ENCODE measurements at regions not wholly inside any gene's neighbourhood (a gene's known extent, or its start where the extent isn't known, plus 50 kb on each side); places are given as distances from the start of the nearest gene placed in this dataset.
"Not testable (repeated sequence)": the region's sequence is repeated elsewhere in the genome, so short reads cannot be mapped to it uniquely, and the experiment has no call there.

GRCh38 chr10:108039821-108040584 is 875.5 kb upstream of the SORCS1 start:
- Histone ChIP-seq H3K36me3 (ENCODE audit: insufficient read depth, low read length) (no peaks in the 10 kb centered on the region), H3K4me1 (ENCODE audit: control insufficient read depth, insufficient read depth, low read length, unreplicated experiment) (no peaks in the 10 kb centered on the region), H2AFZ (ENCODE audit: low read length, unreplicated experiment) (no peak overlapping the region), H3K27ac (ENCODE audit: low read depth, low read length) (no peak overlapping the region), H3K27me3 (ENCODE audit: insufficient read depth, low read length) (no peaks in the 10 kb centered on the region), H3K4me3 (ENCODE audit: low read depth, low read length) (no peak overlapping the region), H3K79me2 (ENCODE audit: control insufficient read depth, insufficient read depth, low read length, unreplicated experiment) (no peaks in the 10 kb centered on the region)

GRCh38 chr10:108037061-108037460 is 872.6 kb upstream of the SORCS1 start:
- Histone ChIP-seq H3K4me1 (ENCODE audit: control insufficient read depth, insufficient read depth, low read length, unreplicated experiment) (no peaks in the 10 kb centered on the region), H3K79me2 (ENCODE audit: control insufficient read depth, insufficient read depth, low read length, unreplicated experiment) (no peaks in the 10 kb centered on the region), H3K27ac (ENCODE audit: low read depth, low read length) (no peak overlapping the region), H3K27me3 (ENCODE audit: insufficient read depth, low read length) (no peaks in the 10 kb centered on the region), H3K4me3 (ENCODE audit: low read depth, low read length) (no peak overlapping the region), H3K36me3 (ENCODE audit: insufficient read depth, low read length) (no peaks in the 10 kb centered on the region), H2AFZ (ENCODE audit: low read length, unreplicated experiment) (no peak overlapping the region)

GRCh38 chr10:108036265-108036664 is 871.8 kb upstream of the SORCS1 start:
- H3K4me3 ChIP-seq (ENCODE audit: low read depth, low read length): no peak overlapping the region
- H3K79me2 ChIP-seq (ENCODE audit: control insufficient read depth, insufficient read depth, low read length, unreplicated experiment): no peaks in the 10 kb centered on the region
- no peak overlapping the region for H3K27ac ChIP-seq (ENCODE audit: low read depth, low read length)
- H3K27me3 ChIP-seq (ENCODE audit: insufficient read depth, low read length): no peaks in the 10 kb centered on the region
- H3K4me1 ChIP-seq (ENCODE audit: control insufficient read depth, insufficient read depth, low read length, unreplicated experiment): no peaks in the 10 kb centered on the region
- no peak overlapping the region for H2AFZ ChIP-seq (ENCODE audit: low read length, unreplicated experiment)
- H3K36me3 ChIP-seq (ENCODE audit: insufficient read depth, low read length): no peaks in the 10 kb centered on the region

- Histone ChIP-seq H3K79me2 (ENCODE audit: control insufficient read depth, insufficient read depth, low read length, unreplicated experiment) (no peaks in the 10 kb centered on the region), H3K4me1 (ENCODE audit: control insufficient read depth, insufficient read depth, low read length, unreplicated experiment) (no peaks in the 10 kb centered on the region), H3K36me3 (ENCODE audit: insufficient read depth, low read length) (no peaks in the 10 kb centered on the region), H2AFZ (ENCODE audit: low read length, unreplicated experiment) (no peak overlapping the region), H3K27me3 (ENCODE audit: insufficient read depth, low read length) (no peaks in the 10 kb centered on the region), H3K27ac (ENCODE audit: low read depth, low read length) (no peak overlapping the region), H3K4me3 (ENCODE audit: low read depth, low read length) (no peak overlapping the region)
These were observed 870.3 kb upstream of the SORCS1 start for GRCh38 chr10:108034829-108035228.

GRCh38 chr10:108033518-108033917 is 869.0 kb upstream of the SORCS1 start:
- H3K79me2 ChIP-seq (ENCODE audit: control insufficient read depth, insufficient read depth, low read length, unreplicated experiment); H3K27me3 ChIP-seq (ENCODE audit: insufficient read depth, low read length); H3K4me3 ChIP-seq (ENCODE audit: low read depth, low read length); H3K36me3 ChIP-seq (ENCODE audit: insufficient read depth, low read length); H3K4me1 ChIP-seq (ENCODE audit: control insufficient read depth, insufficient read depth, low read length, unreplicated experiment); H2AFZ ChIP-seq (ENCODE audit: low read length, unreplicated experiment); H3K27ac ChIP-seq (ENCODE audit: low read depth, low read length): not testable (repeated sequence)

GRCh38 chr10:108031505-108031904 is 867.0 kb upstream of the SORCS1 start:
- H2AFZ ChIP-seq (ENCODE audit: low read length, unreplicated experiment): no peak overlapping the region
- no peak overlapping the region for H3K4me3 ChIP-seq (ENCODE audit: low read depth, low read length)
- H3K4me1 ChIP-seq (ENCODE audit: control insufficient read depth, insufficient read depth, low read length, unreplicated experiment): no peaks in the 10 kb centered on the region
- no peaks in the 10 kb centered on the region for H3K27me3 ChIP-seq (ENCODE audit: insufficient read depth, low read length)
- H3K36me3 ChIP-seq (ENCODE audit: insufficient read depth, low read length): no peaks in the 10 kb centered on the region
- H3K79me2 ChIP-seq (ENCODE audit: control insufficient read depth, insufficient read depth, low read length, unreplicated experiment): no peaks in the 10 kb centered on the region
- no peak overlapping the region for H3K27ac ChIP-seq (ENCODE audit: low read depth, low read length)

GRCh38 chr10:108014902-108015177 is 850.3 kb upstream of the SORCS1 start:
- Histone ChIP-seq H3K4me3 (ENCODE audit: low read depth, low read length) (no peak overlapping the region), H3K27me3 (ENCODE audit: insufficient read depth, low read length) (no peaks in the 10 kb centered on the region), H3K4me1 (ENCODE audit: control insufficient read depth, insufficient read depth, low read length, unreplicated experiment) (no peaks in the 10 kb centered on the region), H3K27ac (ENCODE audit: low read depth, low read length) (no peak overlapping the region), H2AFZ (ENCODE audit: low read length, unreplicated experiment) (no peak overlapping the region), H3K36me3 (ENCODE audit: insufficient read depth, low read length) (no peaks in the 10 kb centered on the region), H3K79me2 (ENCODE audit: control insufficient read depth, insufficient read depth, low read length, unreplicated experiment) (no peaks in the 10 kb centered on the region)

GRCh38 chr10:108014145-108014901 is 849.8 kb upstream of the SORCS1 start:
- no peak overlapping the region for H3K27ac ChIP-seq (ENCODE audit: low read depth, low read length)
- no peak overlapping the region for H3K4me3 ChIP-seq (ENCODE audit: low read depth, low read length)
- no peaks in the 10 kb centered on the region for H3K27me3 ChIP-seq (ENCODE audit: insufficient read depth, low read length)
- no peaks in the 10 kb centered on the region for H3K36me3 ChIP-seq (ENCODE audit: insufficient read depth, low read length)
- no peaks in the 10 kb centered on the region for H3K79me2 ChIP-seq (ENCODE audit: control insufficient read depth, insufficient read depth, low read length, unreplicated experiment)
- no peak overlapping the region for H2AFZ ChIP-seq (ENCODE audit: low read length, unreplicated experiment)
- H3K4me1 ChIP-seq (ENCODE audit: control insufficient read depth, insufficient read depth, low read length, unreplicated experiment): no peaks in the 10 kb centered on the region

GRCh38 chr10:108005627-108006026 is 841.1 kb upstream of the SORCS1 start:
- no peak overlapping the region for H3K4me3 ChIP-seq (ENCODE audit: low read depth, low read length)
- H2AFZ ChIP-seq (ENCODE audit: low read length, unreplicated experiment): no peak overlapping the region

GRCh38 chr10:108003576-108003975 is 839.1 kb upstream of the SORCS1 start:
- H3K4me3 ChIP-seq (ENCODE audit: low read depth, low read length): no peak overlapping the region
- H3K27ac ChIP-seq (ENCODE audit: low read depth, low read length): no peak overlapping the region
- H3K79me2 ChIP-seq (ENCODE audit: control insufficient read depth, insufficient read depth, low read length, unreplicated experiment): no peaks in the 10 kb centered on the region
- no peaks in the 10 kb centered on the region for H3K36me3 ChIP-seq (ENCODE audit: insufficient read depth, low read length)
- no peak overlapping the region for H2AFZ ChIP-seq (ENCODE audit: low read length, unreplicated experiment)
- H3K27me3 ChIP-seq (ENCODE audit: insufficient read depth, low read length): no peaks in the 10 kb centered on the region
- no peaks in the 10 kb centered on the region for H3K4me1 ChIP-seq (ENCODE audit: control insufficient read depth, insufficient read depth, low read length, unreplicated experiment)

More at GRCh38 chr10:108005627-108006026, 841.1 kb upstream of the SORCS1 start:
- H3K4me1 ChIP-seq (ENCODE audit: control insufficient read depth, insufficient read depth, low read length, unreplicated experiment): no peaks in the 10 kb centered on the region
- no peak overlapping the region for H3K27ac ChIP-seq (ENCODE audit: low read depth, low read length)
- no peaks in the 10 kb centered on the region for H3K79me2 ChIP-seq (ENCODE audit: control insufficient read depth, insufficient read depth, low read length, unreplicated experiment)
- no peaks in the 10 kb centered on the region for H3K27me3 ChIP-seq (ENCODE audit: insufficient read depth, low read length)
- no peaks in the 10 kb centered on the region for H3K36me3 ChIP-seq (ENCODE audit: insufficient read depth, low read length)

- H3K79me2 ChIP-seq (ENCODE audit: control insufficient read depth, insufficient read depth, low read length, unreplicated experiment): no peaks in the 10 kb centered on the region
- H3K27me3 ChIP-seq (ENCODE audit: insufficient read depth, low read length): no peaks in the 10 kb centered on the region
- no peak overlapping the region for H3K27ac ChIP-seq (ENCODE audit: low read depth, low read length)
- H3K4me1 ChIP-seq (ENCODE audit: control insufficient read depth, insufficient read depth, low read length, unreplicated experiment): no peaks in the 10 kb centered on the region
- H2AFZ ChIP-seq (ENCODE audit: low read length, unreplicated experiment): no peak overlapping the region
- H3K36me3 ChIP-seq (ENCODE audit: insufficient read depth, low read length): no peaks in the 10 kb centered on the region
- H3K4me3 ChIP-seq (ENCODE audit: low read depth, low read length): no peak overlapping the region
These were observed 838.6 kb upstream of the SORCS1 start for GRCh38 chr10:108003061-108003460.
